NCI-H1048 (cell line): ENCODE measurements at regions not wholly inside any gene's neighbourhood (a gene's known extent, or its start where the extent isn't known, plus 50 kb on each side); places are given as distances from the start of the nearest gene placed in this dataset.
A peak's percentile ranks its signal among the peaks of the same experiment; 100 is the strongest.

Source experiments
- DNase-seq: peaks from one replicate; lab custom pipeline; 2025; lab: John Stamatoyannopoulos, UW

DNA sequence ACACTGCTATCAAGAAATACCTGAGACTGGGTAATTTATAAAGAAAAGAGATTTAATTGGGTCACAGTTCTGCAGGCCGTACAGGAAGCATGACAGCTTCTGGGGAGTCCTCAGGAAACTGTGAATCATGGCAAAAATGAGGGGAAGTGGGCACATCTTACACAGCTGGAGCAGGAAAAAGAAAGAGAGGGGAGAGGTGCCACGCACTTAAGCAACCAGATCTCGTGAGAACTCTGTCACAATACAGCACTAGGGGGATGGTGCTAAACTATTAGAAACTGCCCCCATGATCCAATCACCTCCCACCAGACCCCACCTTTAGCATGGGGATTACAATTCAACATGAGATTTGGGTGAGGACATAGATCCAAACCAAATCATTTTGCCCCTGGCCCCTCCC is 105.5 kb upstream of the CPLX2 start:
- no peak for DNase-seq

GRCh38 chr5:175766963-175767362 is 104.4 kb upstream of the CPLX2 start:
- DNase-seq: no peak

DNA sequence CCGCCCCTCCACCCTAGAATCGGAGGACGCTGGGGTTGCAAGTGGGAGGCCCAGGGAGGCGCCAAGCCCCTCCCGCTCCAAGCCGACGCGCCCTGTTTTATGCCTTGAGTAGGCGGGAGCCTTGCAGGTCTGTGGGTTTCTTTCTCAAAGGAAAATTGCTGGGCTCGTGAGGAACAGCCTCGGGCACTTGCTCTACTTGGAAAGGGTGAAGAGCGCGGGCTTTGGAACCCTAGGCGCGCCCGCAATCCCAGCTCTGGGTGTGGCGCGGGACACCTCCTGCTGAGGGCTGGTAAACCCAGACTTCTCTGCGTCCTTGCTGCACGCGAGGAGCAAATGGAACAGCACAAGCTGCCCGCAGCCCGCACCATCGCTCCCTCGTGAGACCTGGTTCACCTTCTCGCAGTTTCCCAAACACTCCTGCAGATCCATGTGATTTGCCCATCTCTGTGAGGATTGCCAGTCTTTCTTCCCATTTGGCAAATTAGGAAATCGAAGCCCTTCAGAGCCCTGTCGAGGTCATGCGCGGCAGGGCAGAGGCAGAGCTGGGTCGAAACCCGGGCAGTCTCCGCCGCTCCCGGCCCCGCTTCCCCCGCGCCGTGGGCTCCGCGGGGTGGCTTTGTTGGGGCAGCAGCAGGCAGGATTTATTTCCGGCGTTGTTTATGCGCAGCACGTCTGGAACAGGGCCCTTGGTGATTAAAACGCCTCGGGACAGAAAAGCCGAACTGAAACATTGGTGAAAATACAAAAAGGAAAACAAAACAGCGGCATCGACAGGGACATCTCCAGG is 98.4 kb upstream of the CPLX2 start:
- DNase-seq: no peak

- DNase-seq: no peak
Observed at GRCh38 chr5:175773534-175774070, 97.8 kb upstream of the CPLX2 start.

- DNase-seq: no peak
Observed at GRCh38 chr5:175775416-175775815, 96.0 kb upstream of the CPLX2 start.

GRCh38 chr5:175778951-175779503 is 92.4 kb upstream of the CPLX2 start:
- DNase-seq: no peak

GRCh38 chr5:175783739-175784138 is 87.6 kb upstream of the CPLX2 start:
- DNase-seq: no peak

DNA sequence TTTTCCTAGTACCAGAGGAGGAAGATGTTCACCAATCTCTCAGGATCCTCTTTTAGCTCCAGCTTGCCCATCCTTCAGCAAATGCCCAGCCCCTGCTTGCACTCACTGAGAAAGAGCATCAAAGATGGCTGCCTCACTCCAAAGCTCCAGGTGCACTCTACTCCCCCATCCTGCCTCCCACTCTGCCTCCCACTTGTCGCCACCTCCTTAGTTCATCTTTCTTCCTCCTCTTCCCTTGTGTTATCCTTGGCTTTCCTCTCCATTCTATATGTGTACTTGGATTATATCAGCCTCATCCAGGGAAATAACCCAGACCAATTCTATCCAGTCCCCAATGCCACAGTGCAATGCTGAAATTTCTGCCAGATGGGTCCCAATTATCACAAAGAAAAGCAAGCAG is 87.1 kb upstream of the CPLX2 start:
- no peak for DNase-seq

DNA sequence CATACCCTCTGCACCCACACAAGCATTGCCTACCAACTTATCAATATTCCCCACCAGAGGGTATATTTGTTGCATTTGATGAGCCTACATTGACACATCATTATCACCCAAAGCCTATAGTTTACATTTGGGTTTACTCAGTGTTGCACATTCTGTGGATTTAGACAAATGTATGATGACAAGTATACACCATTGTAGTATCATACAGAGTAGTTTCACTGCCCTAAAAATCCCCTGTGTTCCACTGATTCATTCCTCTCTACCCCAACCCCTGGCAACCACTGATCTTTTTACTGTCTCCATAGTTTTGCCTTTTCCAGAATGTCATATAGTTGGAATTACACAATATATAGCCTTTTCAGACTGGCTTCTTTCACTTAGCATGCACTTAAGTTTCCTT is 85.7 kb upstream of the CPLX2 start:
- DNase-seq: no peak

- DNase-seq: no peak
Observed at GRCh38 chr5:175788155-175788787, 83.1 kb upstream of the CPLX2 start.

DNA sequence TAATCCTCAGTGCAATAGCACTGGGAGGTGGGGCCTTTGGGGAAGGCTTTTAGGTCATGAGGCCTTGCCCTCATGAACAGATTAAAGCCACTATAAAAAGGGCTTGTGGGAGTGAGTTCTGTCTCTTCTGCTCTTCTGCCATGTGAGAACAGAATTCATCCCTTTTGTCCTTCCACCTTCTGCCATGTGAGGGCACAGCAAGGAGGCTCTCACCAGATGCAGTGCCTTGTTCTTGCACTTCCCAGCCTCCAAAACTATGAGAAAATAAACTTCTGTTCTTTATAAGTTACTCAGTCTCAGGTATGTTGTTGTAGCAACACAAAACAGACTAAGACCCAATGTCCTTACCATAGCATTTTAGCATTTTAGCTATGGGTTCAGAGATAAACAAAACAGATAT is 81.7 kb upstream of the CPLX2 start:
- no peak for DNase-seq

- DNase-seq: no peak
Observed at GRCh38 chr5:175790796-175791195, 80.6 kb upstream of the CPLX2 start.

DNA sequence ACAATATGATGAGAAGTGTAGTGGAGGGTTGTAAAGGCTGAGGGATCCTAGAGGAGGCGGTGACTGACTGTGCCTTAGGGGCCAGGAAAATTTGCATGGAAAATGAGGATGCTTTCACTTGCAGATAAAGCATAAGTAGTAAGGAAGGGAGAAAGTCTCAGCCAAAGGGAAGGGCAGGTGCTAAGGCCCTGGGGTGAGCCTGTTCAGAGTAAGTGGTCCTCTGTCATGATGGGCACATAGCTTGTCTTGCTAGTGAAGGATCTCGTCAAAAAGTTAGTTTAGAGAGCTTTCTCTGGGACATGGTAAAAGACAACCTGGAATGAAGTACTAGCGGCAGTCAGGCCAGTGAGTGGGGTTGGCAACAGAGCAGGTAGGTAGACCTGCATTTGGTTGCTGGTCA is 75.4 kb upstream of the CPLX2 start:
- DNase-seq: no peak

- DNase-seq: peak; percentile 67
Observed at GRCh38 chr5:175796536-175797499, 74.6 kb upstream of the CPLX2 start.

DNA sequence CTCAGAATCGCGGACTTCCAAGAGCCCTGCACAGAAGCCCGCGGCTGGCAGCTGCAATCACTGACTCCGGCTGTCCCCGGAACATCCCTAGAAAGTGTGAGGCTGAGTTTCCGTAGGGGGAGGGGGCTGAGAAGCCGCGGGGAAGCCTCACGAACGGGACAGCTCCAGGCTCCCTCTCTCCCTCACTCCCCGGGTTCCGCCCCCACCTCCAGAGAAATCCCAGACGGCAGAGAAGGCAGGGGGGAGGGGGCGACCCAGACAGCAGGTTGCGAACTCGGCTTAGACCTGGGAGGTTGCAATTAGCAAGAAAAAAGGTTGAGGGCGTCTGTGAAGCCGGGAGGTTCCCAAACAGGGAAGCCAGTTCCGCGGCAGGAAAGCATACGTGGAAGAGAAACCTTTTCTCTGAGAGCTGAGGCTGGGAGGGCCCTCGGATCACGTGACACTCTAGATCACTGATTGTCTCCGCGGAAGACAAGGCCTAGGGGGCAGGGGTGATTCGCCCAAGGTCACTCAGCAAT is 73.8 kb upstream of the CPLX2 start:
- DNase-seq: no peak

DNA sequence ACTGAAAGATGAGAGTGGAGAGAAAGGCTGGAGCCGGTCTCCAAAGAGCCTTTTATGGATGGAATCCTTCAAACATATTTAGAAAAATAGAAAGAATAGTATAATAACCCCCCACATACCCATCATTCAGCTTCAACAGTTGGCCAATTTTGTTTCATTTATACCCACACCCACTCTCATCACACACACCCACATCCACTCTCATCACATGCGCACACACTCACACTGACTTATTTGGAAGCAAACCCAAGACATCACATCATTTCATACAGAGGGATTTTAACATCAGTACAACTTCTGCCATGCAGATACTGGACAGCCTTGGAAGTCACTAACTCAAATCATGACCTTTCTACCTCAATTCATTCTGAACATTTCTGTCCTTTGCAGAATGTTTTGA is 72.8 kb upstream of the CPLX2 start:
- DNase-seq: no peak

- DNase-seq: no peak
Observed at GRCh38 chr5:175800656-175801081, 70.7 kb upstream of the CPLX2 start.

DNA sequence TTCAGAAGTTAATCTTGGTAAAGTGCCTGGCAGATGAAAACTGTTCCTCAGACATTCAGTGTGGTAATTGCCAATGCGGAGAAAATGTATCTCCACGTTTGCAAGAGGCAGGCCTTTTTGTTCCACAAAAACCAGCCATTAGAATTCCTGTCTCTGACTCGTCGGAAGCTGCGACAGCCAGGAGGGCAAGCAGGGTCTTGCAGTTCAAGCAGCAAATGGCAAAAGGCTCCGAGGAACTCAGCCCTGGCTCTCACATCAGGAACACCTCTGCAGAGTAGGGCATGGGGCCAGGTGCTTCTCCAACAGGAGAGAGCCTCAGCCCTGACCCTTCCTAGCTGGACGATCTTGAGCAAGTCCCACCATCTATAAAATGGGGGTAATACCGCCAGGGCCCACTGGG is 69.0 kb upstream of the CPLX2 start:
- DNase-seq: no peak

GRCh38 chr5:175803254-175803653 is 68.1 kb upstream of the CPLX2 start:
- DNase-seq: no peak

DNA sequence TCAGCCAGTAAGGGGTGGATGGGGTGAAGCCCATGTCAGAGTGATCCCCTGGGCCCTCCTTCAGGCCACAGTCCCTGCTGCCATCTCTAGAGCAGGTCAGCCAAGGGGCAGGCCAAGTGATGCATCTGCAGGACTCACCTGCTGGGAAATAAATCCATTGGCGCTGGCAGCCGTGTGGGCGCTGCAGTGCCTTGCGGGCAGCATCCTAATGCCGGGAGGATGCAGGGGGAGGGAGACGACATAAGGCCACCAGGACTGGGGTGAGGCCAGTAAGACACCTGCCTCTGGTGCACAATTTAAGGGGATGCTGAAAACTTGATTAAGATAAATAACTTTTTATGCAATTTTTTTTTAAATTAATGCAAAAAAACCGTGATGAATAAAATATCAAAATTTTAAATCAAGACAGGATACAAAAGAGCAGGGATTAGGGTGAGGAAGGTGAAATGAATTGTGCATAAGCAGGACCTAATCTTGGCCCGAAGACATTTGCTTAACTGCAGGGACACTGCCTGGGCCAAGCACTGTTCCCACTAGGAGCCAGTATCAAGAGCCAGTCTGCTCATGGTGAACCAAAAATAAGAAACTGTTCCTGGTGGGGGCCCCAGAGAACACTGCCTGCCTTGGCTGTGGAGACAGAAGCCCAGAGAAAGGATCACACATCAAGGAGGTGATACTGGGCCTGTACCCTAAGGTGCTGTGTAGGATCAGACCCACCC is 67.5 kb upstream of the CPLX2 start:
- DNase-seq: no peak
